ENCODE measurements at regions not wholly inside any gene's neighbourhood (a gene's known extent, or its start where the extent isn't known, plus 50 kb on each side); places are given as distances from the start of the nearest gene placed in this dataset.

- no peaks in the 10 kb centered on the region for H3F3A ChIP-seq (ENCODE audit: low read depth)
- no peak overlapping the region for H3K9ac ChIP-seq (ENCODE audit: low read depth, low read length, poor library complexity, severe bottlenecking)
- no peaks in the 10 kb centered on the region for H3K4me1 ChIP-seq (ENCODE audit: insufficient read depth, low read length, poor library complexity, severe bottlenecking)
- H3K4me2 ChIP-seq (ENCODE audit: low read depth, low read length, poor library complexity, severe bottlenecking), result no peak overlapping the region
- no peak for TF ChIP-seq EZH2phosphoT487 (IDR thresholded peaks at IDR 0.05; ENCODE audit: borderline replicate concordance)
- TF ChIP-seq CTCF (conservative IDR thresholded peaks at IDR 0.05; ENCODE audit: low read length), result no peak
- H3K4me3 ChIP-seq (ENCODE audit: low read length, poor library complexity, severe bottlenecking), result no peak overlapping the region
- no peaks in the 10 kb centered on the region for H4K20me1 ChIP-seq (ENCODE audit: insufficient read depth, low read length, poor library complexity, severe bottlenecking)
- no peaks in the 10 kb centered on the region for H3K27me3 ChIP-seq (ENCODE audit: insufficient read depth, low read length, poor library complexity, severe bottlenecking)
- H3K9me3 ChIP-seq (ENCODE audit: insufficient read depth, low read depth, low read length), result peaks cover 5% of the 10 kb centered on the region; the same call in 1 of the 2 replicates
- H3K36me3 ChIP-seq (ENCODE audit: insufficient read depth, low read length), result no peaks in the 10 kb centered on the region
- no peaks in the 10 kb centered on the region for H3K9me2 ChIP-seq (replicated peaks; ENCODE audit: low read depth, low read length)
- no peak overlapping the region for H2AFZ ChIP-seq (ENCODE audit: low read length)
- H3K79me2 ChIP-seq (ENCODE audit: insufficient read depth, low read length), result no peaks in the 10 kb centered on the region
Measured at GRCh38 chr17:72244956-72245355, 124.1 kb downstream of the SOX9 start.

- no peak for TF ChIP-seq EZH2phosphoT487 (IDR thresholded peaks at IDR 0.05; ENCODE audit: borderline replicate concordance)
- TF ChIP-seq CTCF (conservative IDR thresholded peaks at IDR 0.05; ENCODE audit: low read length), result no peak
- Histone ChIP-seq H3K79me2 (ENCODE audit: insufficient read depth, low read length) (no peaks in the 10 kb centered on the region), H2AFZ (ENCODE audit: low read length) (no peak overlapping the region)
Measured at GRCh38 chr17:72249441-72249840, 128.6 kb downstream of the SOX9 start.

GRCh38 chr17:72250206-72250605, 129.4 kb downstream of the SOX9 start:
- Histone ChIP-seq H4K20me1 (ENCODE audit: insufficient read depth, low read length, poor library complexity, severe bottlenecking) (no peaks in the 10 kb centered on the region), H3F3A (ENCODE audit: low read depth) (no peaks in the 10 kb centered on the region), H3K36me3 (ENCODE audit: insufficient read depth, low read length) (no peaks in the 10 kb centered on the region), H3K9me2 (replicated peaks; ENCODE audit: low read depth, low read length) (no peaks in the 10 kb centered on the region), H3K4me3 (ENCODE audit: low read length, poor library complexity, severe bottlenecking) (no peak overlapping the region), H3K4me2 (ENCODE audit: low read depth, low read length, poor library complexity, severe bottlenecking) (no peak overlapping the region), H3K9ac (ENCODE audit: low read depth, low read length, poor library complexity, severe bottlenecking) (no peak overlapping the region), H3K9me3 (ENCODE audit: insufficient read depth, low read depth, low read length) (peaks cover 6% of the 10 kb centered on the region; the same call in 1 of the 2 replicates), H3K4me1 (ENCODE audit: insufficient read depth, low read length, poor library complexity, severe bottlenecking) (no peaks in the 10 kb centered on the region), H3K79me2 (ENCODE audit: insufficient read depth, low read length) (no peaks in the 10 kb centered on the region), H2AFZ (ENCODE audit: low read length) (no peak overlapping the region), H3K27me3 (ENCODE audit: insufficient read depth, low read length, poor library complexity, severe bottlenecking) (no peaks in the 10 kb centered on the region)
- TF ChIP-seq CTCF (conservative IDR thresholded peaks at IDR 0.05; ENCODE audit: low read length), result no peak
- TF ChIP-seq EZH2phosphoT487 (IDR thresholded peaks at IDR 0.05; ENCODE audit: borderline replicate concordance), result no peak

More at GRCh38 chr17:72249441-72249840, 128.6 kb downstream of the SOX9 start:
- H3K4me1 ChIP-seq (ENCODE audit: insufficient read depth, low read length, poor library complexity, severe bottlenecking), result no peaks in the 10 kb centered on the region
- H3F3A ChIP-seq (ENCODE audit: low read depth), result no peaks in the 10 kb centered on the region
- peaks cover 6% of the 10 kb centered on the region; the same call in 1 of the 2 replicates for H3K9me3 ChIP-seq (ENCODE audit: insufficient read depth, low read depth, low read length)
- H3K9me2 ChIP-seq (replicated peaks; ENCODE audit: low read depth, low read length), result no peaks in the 10 kb centered on the region
- H3K27me3 ChIP-seq (ENCODE audit: insufficient read depth, low read length, poor library complexity, severe bottlenecking), result no peaks in the 10 kb centered on the region
- H3K9ac ChIP-seq (ENCODE audit: low read depth, low read length, poor library complexity, severe bottlenecking), result no peak overlapping the region
- H4K20me1 ChIP-seq (ENCODE audit: insufficient read depth, low read length, poor library complexity, severe bottlenecking), result no peaks in the 10 kb centered on the region
- no peaks in the 10 kb centered on the region for H3K36me3 ChIP-seq (ENCODE audit: insufficient read depth, low read length)
- no peak overlapping the region for H3K4me3 ChIP-seq (ENCODE audit: low read length, poor library complexity, severe bottlenecking)
- H3K4me2 ChIP-seq (ENCODE audit: low read depth, low read length, poor library complexity, severe bottlenecking), result no peak overlapping the region

Data from Loucy (cell line).